IPS DF 6.9 (cell line): ENCODE measurements at regions not wholly inside any gene's neighbourhood (a gene's known extent, or its start where the extent isn't known, plus 50 kb on each side); places are given as distances from the start of the nearest gene placed in this dataset.

Experiments used
- DNase-seq: peaks from one replicate; pipeline ENCODE4 v3.0.0-alpha.2; 2013; ENCODE audit warnings: low read depth, low spot score
- H3K27ac ChIP-seq: one replicate; pipeline ENCODE4 v1.5.1; 2013; ENCODE audit warnings: low read length, control low read depth
- H3K27me3 ChIP-seq: 2 replicates; pipeline ENCODE4 v1.6.1; 2013; ENCODE audit warnings: mild to moderate bottlenecking, low read length; ENCODE audit not compliant: control insufficient read depth, insufficient read depth
- H3K36me3 ChIP-seq: 2 replicates; pipeline ENCODE4 v1.6.1; 2013; ENCODE audit warnings: low read length; ENCODE audit not compliant: control insufficient read depth, insufficient read depth
- H3K4me1 ChIP-seq: 2 replicates; pipeline ENCODE4 v1.6.1; 2013; ENCODE audit warnings: low read length; ENCODE audit not compliant: control insufficient read depth, insufficient read depth
- H3K4me3 ChIP-seq: 2 replicates; pipeline ENCODE4 v1.5.1; 2013; ENCODE audit warnings: mild to moderate bottlenecking, low read length
- H3K9me3 ChIP-seq: 2 replicates; pipeline ENCODE4 v1.6.1; 2013; ENCODE audit warnings: low read length, inconsistent platforms; ENCODE audit not compliant: control insufficient read depth, insufficient read depth
- WGBS: extraction: QIAGEN DNeasy Blood & Tissue Kit; methylation state at CpG from one replicate; pipeline ENCODE4 v1.1.7; 2013; ENCODE audit warnings: mixed read lengths, missing lambda C conversion rate; ENCODE audit not compliant: insufficient read length, insufficient coverage; 5-methylcytosine and 5-hydroxymethylcytosine counted together

GRCh38 chr15:96771035-96771434 lies 440.5 kb downstream of the NR2F2 start:
- Histone ChIP-seq H3K36me3 (no peaks in the 10 kb centered on the region), H3K4me3 (no peak overlapping the region), H3K27ac (no peak overlapping the region), H3K9me3 (no peaks in the 10 kb centered on the region), H3K4me1 (no peaks in the 10 kb centered on the region), H3K27me3 (no peaks in the 10 kb centered on the region)
- no CpG with 5 or more reads among the region's 2 CpGs for WGBS
- no peak for DNase-seq

- Histone ChIP-seq H3K27ac (no peak overlapping the region), H3K4me1 (no peaks in the 10 kb centered on the region), H3K36me3 (no peaks in the 10 kb centered on the region), H3K4me3 (no peak overlapping the region), H3K27me3 (no peaks in the 10 kb centered on the region), H3K9me3 (no peaks in the 10 kb centered on the region)
- no CpG with 5 or more reads among the region's 3 CpGs for WGBS
- no peak for DNase-seq
These were observed 443.7 kb downstream of the NR2F2 start for GRCh38 chr15:96774216-96774615.

GRCh38 chr15:96783746-96784145 lies 453.2 kb downstream of the NR2F2 start:
- Histone ChIP-seq H3K4me1 (no peaks in the 10 kb centered on the region; the same call in 1 of the 2 replicates), H3K9me3 (no peaks in the 10 kb centered on the region), H3K27ac (no peak overlapping the region), H3K27me3 (no peaks in the 10 kb centered on the region), H3K4me3 (no peak overlapping the region), H3K36me3 (no peaks in the 10 kb centered on the region)
- DNase-seq: no peak
- no CpG with 5 or more reads among the region's 3 CpGs for WGBS

- no peaks in the 10 kb centered on the region for H3K36me3 ChIP-seq
- no CpG with 5 or more reads among the region's 2 CpGs for WGBS
- DNase-seq: no peak
- no peak overlapping the region for H3K4me3 ChIP-seq
- H3K27ac ChIP-seq: no peak overlapping the region
- no peaks in the 10 kb centered on the region for H3K9me3 ChIP-seq
- no peaks in the 10 kb centered on the region for H3K27me3 ChIP-seq
- no peaks in the 10 kb centered on the region for H3K4me1 ChIP-seq
These were observed 459.5 kb downstream of the NR2F2 start for GRCh38 chr15:96790004-96790403.

- H3K4me1 ChIP-seq: no peaks in the 10 kb centered on the region
- no peaks in the 10 kb centered on the region for H3K36me3 ChIP-seq
- no peak overlapping the region for H3K27ac ChIP-seq
- DNase-seq: no peak
- no peaks in the 10 kb centered on the region for H3K27me3 ChIP-seq
- H3K9me3 ChIP-seq: no peaks in the 10 kb centered on the region
- H3K4me3 ChIP-seq: no peak overlapping the region
- WGBS: no CpG with 5 or more reads among the region's 3 CpGs
These were observed 461.7 kb downstream of the NR2F2 start for GRCh38 chr15:96792216-96792615.

GRCh38 chr15:96796841-96797240 lies 466.3 kb downstream of the NR2F2 start:
- Histone ChIP-seq H3K4me1 (no peaks in the 10 kb centered on the region), H3K27me3 (no peaks in the 10 kb centered on the region), H3K36me3 (no peaks in the 10 kb centered on the region), H3K9me3 (no peaks in the 10 kb centered on the region), H3K4me3 (no peak overlapping the region), H3K27ac (no peak overlapping the region)
- WGBS: no CpG with 5 or more reads among the region's 11 CpGs
- no peak for DNase-seq

GRCh38 chr15:96801576-96802150 lies 471.2 kb downstream of the NR2F2 start:
- Histone ChIP-seq H3K27ac (no peak overlapping the region), H3K36me3 (no peaks in the 10 kb centered on the region), H3K4me3 (no peak overlapping the region), H3K27me3 (no peaks in the 10 kb centered on the region), H3K4me1 (no peaks in the 10 kb centered on the region), H3K9me3 (no peaks in the 10 kb centered on the region)
- WGBS: no CpG with 5 or more reads among the region's 14 CpGs
- DNase-seq: no peak

GRCh38 chr15:96802611-96803255 lies 472.2 kb downstream of the NR2F2 start:
- Histone ChIP-seq H3K9me3 (no peaks in the 10 kb centered on the region), H3K27me3 (no peaks in the 10 kb centered on the region), H3K4me3 (no peak overlapping the region), H3K4me1 (no peaks in the 10 kb centered on the region), H3K36me3 (no peaks in the 10 kb centered on the region), H3K27ac (no peak overlapping the region)
- DNase-seq: no peak
- no CpG with 5 or more reads among the region's 11 CpGs for WGBS

GRCh38 chr15:96804754-96805153 lies 474.3 kb downstream of the NR2F2 start:
- no peaks in the 10 kb centered on the region for H3K36me3 ChIP-seq
- no peak for DNase-seq
- no CpG with 5 or more reads among the region's 5 CpGs for WGBS
- no peaks in the 10 kb centered on the region for H3K27me3 ChIP-seq
- no peak overlapping the region for H3K4me3 ChIP-seq
- no peaks in the 10 kb centered on the region for H3K9me3 ChIP-seq
- no peaks in the 10 kb centered on the region for H3K4me1 ChIP-seq
- H3K27ac ChIP-seq: no peak overlapping the region

- Histone ChIP-seq H3K27ac (no peak overlapping the region), H3K36me3 (no peaks in the 10 kb centered on the region), H3K27me3 (no peaks in the 10 kb centered on the region), H3K4me3 (no peak overlapping the region), H3K9me3 (no peaks in the 10 kb centered on the region), H3K4me1 (no peaks in the 10 kb centered on the region)
- DNase-seq: no peak
- no CpG with 5 or more reads among the region's 4 CpGs for WGBS
These were observed 476.9 kb downstream of the NR2F2 start for GRCh38 chr15:96807361-96807760.

- Histone ChIP-seq H3K4me3 (no peak overlapping the region), H3K27ac (no peak overlapping the region), H3K27me3 (no peaks in the 10 kb centered on the region), H3K9me3 (no peaks in the 10 kb centered on the region), H3K4me1 (no peaks in the 10 kb centered on the region), H3K36me3 (no peaks in the 10 kb centered on the region)
- WGBS: no CpG with 5 or more reads among the region's 2 CpGs
- DNase-seq: no peak
These were observed 487.4 kb downstream of the NR2F2 start for GRCh38 chr15:96817900-96818299.
